BLaER1 (cell line): ENCODE measurements at regions not wholly inside any gene's neighbourhood (a gene's known extent, or its start where the extent isn't known, plus 50 kb on each side); places are given as distances from the start of the nearest gene placed in this dataset.

ENCODE experiments used
- H3K27ac ChIP-seq: shearing (Covaris generic); formaldehyde crosslinking; 2 replicates; pipeline ENCODE4 v1.8.1; 2022
- H3K27me3 ChIP-seq: shearing (Covaris generic); formaldehyde crosslinking; 2 replicates; pipeline ENCODE4 v1.8.1; 2022
- H3K36me3 ChIP-seq: shearing (Covaris generic); formaldehyde crosslinking; 2 replicates; pipeline ENCODE4 v1.8.1; 2022
- H3K4me1 ChIP-seq: shearing (Covaris generic); formaldehyde crosslinking; 2 replicates; pipeline ENCODE4 v1.8.1; 2022
- H3K4me2 ChIP-seq: shearing (Covaris generic); formaldehyde crosslinking; 2 replicates; pipeline ENCODE4 v1.8.1; 2022
- H3K4me3 ChIP-seq: shearing (Covaris generic); formaldehyde crosslinking; 2 replicates; pipeline ENCODE4 v1.8.1; 2022
- H3K9ac ChIP-seq: shearing (Covaris generic); formaldehyde crosslinking; 2 replicates; pipeline ENCODE4 v1.8.1; 2022
- H3K9me3 ChIP-seq: shearing (Covaris generic); formaldehyde crosslinking; 2 replicates; pipeline ENCODE4 v1.8.1; 2022
- H4K20me1 ChIP-seq: shearing (Covaris generic); formaldehyde crosslinking; 2 replicates; pipeline ENCODE4 v1.8.1; 2022
- Cebpa-rat ChIP-seq: shearing (Covaris generic); IDR thresholded peaks from 2 replicates; pipeline ENCODE4 v1.8.1; 2022

GRCh38 chr7:156400046-156400445, 240.5 kb upstream of the RNF32 start:
- no peak overlapping the region for H3K4me3 ChIP-seq
- H3K36me3 ChIP-seq, result no peaks in the 10 kb centered on the region
- no peaks in the 10 kb centered on the region for H3K9me3 ChIP-seq
- no peak for TF ChIP-seq Cebpa-rat
- no peaks in the 10 kb centered on the region for H4K20me1 ChIP-seq
- H3K9ac ChIP-seq, result no peak overlapping the region
- no peak overlapping the region for H3K4me2 ChIP-seq
- no peaks in the 10 kb centered on the region for H3K27me3 ChIP-seq
- H3K27ac ChIP-seq, result no peak overlapping the region
- H3K4me1 ChIP-seq, result no peaks in the 10 kb centered on the region

- Histone ChIP-seq H3K27ac (no peak overlapping the region), H3K4me1 (no peaks in the 10 kb centered on the region), H3K4me2 (no peak overlapping the region), H3K27me3 (no peaks in the 10 kb centered on the region), H3K36me3 (no peaks in the 10 kb centered on the region), H3K9ac (no peak overlapping the region), H3K9me3 (no peaks in the 10 kb centered on the region), H4K20me1 (no peaks in the 10 kb centered on the region), H3K4me3 (no peak overlapping the region)
- TF ChIP-seq Cebpa-rat, result no peak
These were observed 243.3 kb upstream of the RNF32 start for GRCh38 chr7:156397249-156397648.

GRCh38 chr7:156389116-156389692, 251.4 kb upstream of the RNF32 start:
- H3K4me1 ChIP-seq, result no peaks in the 10 kb centered on the region
- H3K9me3 ChIP-seq, result no peaks in the 10 kb centered on the region
- H3K4me3 ChIP-seq, result no peak overlapping the region
- no peaks in the 10 kb centered on the region for H3K36me3 ChIP-seq
- H3K4me2 ChIP-seq, result no peak overlapping the region
- H3K27ac ChIP-seq, result no peak overlapping the region
- no peak overlapping the region for H3K9ac ChIP-seq
- H4K20me1 ChIP-seq, result no peaks in the 10 kb centered on the region; the same call in 1 of the 2 replicates
- H3K27me3 ChIP-seq, result no peaks in the 10 kb centered on the region
- TF ChIP-seq Cebpa-rat, result no peak

GRCh38 chr7:156386097-156386496, 254.5 kb upstream of the RNF32 start:
- TF ChIP-seq Cebpa-rat, result no peak
- H3K27me3 ChIP-seq, result no peaks in the 10 kb centered on the region
- H4K20me1 ChIP-seq, result no peaks in the 10 kb centered on the region; the same call in 1 of the 2 replicates
- H3K4me3 ChIP-seq, result no peak overlapping the region
- no peak overlapping the region for H3K4me2 ChIP-seq
- H3K36me3 ChIP-seq, result no peaks in the 10 kb centered on the region
- no peak overlapping the region for H3K27ac ChIP-seq
- H3K9me3 ChIP-seq, result no peaks in the 10 kb centered on the region
- no peaks in the 10 kb centered on the region for H3K4me1 ChIP-seq
- no peak overlapping the region for H3K9ac ChIP-seq

GRCh38 chr7:156384706-156385105, 255.9 kb upstream of the RNF32 start:
- no peak for TF ChIP-seq Cebpa-rat
- Histone ChIP-seq H3K4me3 (no peak overlapping the region), H3K27ac (no peak overlapping the region), H4K20me1 (no peaks in the 10 kb centered on the region; the same call in 1 of the 2 replicates), H3K27me3 (no peaks in the 10 kb centered on the region), H3K9ac (no peak overlapping the region), H3K36me3 (no peaks in the 10 kb centered on the region), H3K9me3 (no peaks in the 10 kb centered on the region), H3K4me1 (no peaks in the 10 kb centered on the region), H3K4me2 (no peak overlapping the region)

- Histone ChIP-seq H3K4me2 (no peak overlapping the region), H3K9me3 (no peaks in the 10 kb centered on the region), H3K27ac (no peak overlapping the region), H4K20me1 (no peaks in the 10 kb centered on the region; the same call in 1 of the 2 replicates), H3K4me3 (no peak overlapping the region), H3K27me3 (no peaks in the 10 kb centered on the region), H3K36me3 (no peaks in the 10 kb centered on the region), H3K4me1 (no peaks in the 10 kb centered on the region), H3K9ac (no peak overlapping the region)
- TF ChIP-seq Cebpa-rat, result no peak
These were observed 257.0 kb upstream of the RNF32 start for GRCh38 chr7:156383526-156383925.

GRCh38 chr7:156380261-156380660, 260.3 kb upstream of the RNF32 start:
- TF ChIP-seq Cebpa-rat, result no peak
- Histone ChIP-seq H3K27me3 (no peaks in the 10 kb centered on the region), H4K20me1 (no peaks in the 10 kb centered on the region; the same call in 1 of the 2 replicates), H3K4me3 (no peak overlapping the region), H3K27ac (no peak overlapping the region), H3K4me2 (no peak overlapping the region), H3K9me3 (no peaks in the 10 kb centered on the region), H3K36me3 (no peaks in the 10 kb centered on the region), H3K9ac (no peak overlapping the region), H3K4me1 (peaks cover 23% of the 10 kb centered on the region)

GRCh38 chr7:156379324-156380070, 261.1 kb upstream of the RNF32 start:
- no peak overlapping the region for H3K27ac ChIP-seq
- no peak overlapping the region for H3K4me3 ChIP-seq
- H3K9me3 ChIP-seq, result no peaks in the 10 kb centered on the region
- H4K20me1 ChIP-seq, result no peaks in the 10 kb centered on the region; the same call in 1 of the 2 replicates
- no peaks in the 10 kb centered on the region for H3K36me3 ChIP-seq
- peaks cover 27% of the 10 kb centered on the region for H3K4me1 ChIP-seq
- H3K9ac ChIP-seq, result no peak overlapping the region
- no peaks in the 10 kb centered on the region for H3K27me3 ChIP-seq
- no peak for TF ChIP-seq Cebpa-rat
- no peak overlapping the region for H3K4me2 ChIP-seq

- no peak overlapping the region for H3K4me3 ChIP-seq
- H3K4me2 ChIP-seq, result no peak overlapping the region
- H3K27ac ChIP-seq, result no peak overlapping the region
- H4K20me1 ChIP-seq, result no peaks in the 10 kb centered on the region
- H3K27me3 ChIP-seq, result no peaks in the 10 kb centered on the region
- no peak overlapping the region for H3K9ac ChIP-seq
- TF ChIP-seq Cebpa-rat, result no peak
- no peaks in the 10 kb centered on the region for H3K36me3 ChIP-seq
- H3K9me3 ChIP-seq, result no peaks in the 10 kb centered on the region
- peaks cover 34% of the 10 kb centered on the region for H3K4me1 ChIP-seq
These were observed 261.8 kb upstream of the RNF32 start for GRCh38 chr7:156378806-156379205.

GRCh38 chr7:156376317-156376716, 264.3 kb upstream of the RNF32 start:
- Histone ChIP-seq H3K9me3 (peaks cover 9% of the 10 kb centered on the region), H4K20me1 (no peaks in the 10 kb centered on the region), H3K27ac (no peak overlapping the region), H3K4me2 (peak overlapping the region; percentile 63), H3K4me1 (peaks cover 35% of the 10 kb centered on the region), H3K27me3 (no peaks in the 10 kb centered on the region), H3K9ac (no peak overlapping the region), H3K4me3 (no peak overlapping the region), H3K36me3 (0 out of 2 replicates have a peak, but pooled peaks cover under 1% of the 10 kb centered on the region)
- no peak for TF ChIP-seq Cebpa-rat
